HCT116 (cell line): ENCODE measurements at regions not wholly inside any gene's neighbourhood (a gene's known extent, or its start where the extent isn't known, plus 50 kb on each side); places are given as distances from the start of the nearest gene placed in this dataset.

Experiments used
- ATAC-seq: fragments of 200-7000 bp; cut with Tn5 transposase; 2 replicates; pipeline ENCODE4 v1.9.1; 2020; ENCODE audit warnings: mild to moderate bottlenecking, moderate library complexity
- BruUV-seq: library from RNA; stranded (reverse); fragments of 400-500 nt; replicated peaks from 2 replicates; lab custom pipeline; 2021; lab: Mats Ljungman, UMichigan
- CTCF ChIA-PET: fragments of 300-600 bp; sonication (Branson Sonifier 250); formaldehyde crosslinking; loops from one replicate; lab custom pipeline; 2021; ENCODE audit warnings: antibody characterized with exemption; lab: Charles Lee
- POLR2A ChIA-PET: fragments of 300-600, 350-600 bp; sonication (Branson Sonifier 250); formaldehyde crosslinking; loops from one replicate; lab custom pipeline; 2021; ENCODE audit warnings: antibody characterized with exemption; lab: Charles Lee
- RAD21 ChIA-PET, 2 experiments: fragments of 300-600 bp; sonication (Branson Sonifier 250); formaldehyde crosslinking; loops; one replicate each; lab custom pipeline; 2023; ENCODE audit warnings: low total read pairs in 2 of 2; ENCODE audit not compliant: uncharacterized antibody in 2 of 2, unreplicated experiment in 2 of 2, low non-redundant PET in 1 of 2; lab: Charles Lee
- DNase-seq: peaks from one replicate; pipeline ENCODE4 v3.0.0-alpha.2; 2010; ENCODE audit warnings: low read depth, low spot score
- H2AFZ ChIP-seq: fragments of 200-600 bp; shearing (Covaris generic), sonication (generic); 2 replicates; pipeline ENCODE4 v1.6.1; 2017; ENCODE audit warnings: low read depth, mixed run types, mixed read lengths, antibody characterized with exemption, low read length; ENCODE audit not compliant: poor library complexity, severe bottlenecking
- H3K27ac ChIP-seq: 2 replicates; pipeline ENCODE4 v1.5.1; 2012; ENCODE audit warnings: low read depth, low read length
- H3K27me3 ChIP-seq: fragments of 200-600 bp; sonication (generic); 2 replicates; pipeline ENCODE4 v1.6.1; 2016; ENCODE audit warnings: mixed run types, low read length, mixed read lengths; ENCODE audit not compliant: insufficient read depth
- H3K36me3 ChIP-seq, 2 experiments: fragments of 200-500 bp in 1 of 2; fragments of 200-600 bp in 1 of 2; sonication (Bioruptor generic) in 1 of 2; sonication (generic) in 1 of 2; 2 replicates each; pipeline versions ENCODE4 v1.5.1 to v1.6.1; 2014 to 2016; ENCODE audit warnings: low read length in 2 of 2, inconsistent platforms in 1 of 2, mixed read lengths in 1 of 2, mixed run types in 1 of 2; ENCODE audit not compliant: insufficient read depth in 2 of 2, control insufficient read depth in 1 of 2
- H3K4me1 ChIP-seq, 2 experiments: fragments of 200-600 bp in 1 of 2; sonication (generic) in 1 of 2; 2 replicates each; pipeline versions ENCODE4 v1.5.1 to v1.6.1; 2012 to 2017; ENCODE audit warnings: low read length in 2 of 2, inconsistent platforms in 1 of 2, mild to moderate bottlenecking in 1 of 2, mixed read lengths in 1 of 2, mixed run types in 1 of 2, moderate library complexity in 1 of 2; ENCODE audit not compliant: insufficient read depth in 2 of 2, control insufficient read depth in 1 of 2
- H3K4me2 ChIP-seq: fragments of 200-600 bp; sonication (generic); 2 replicates; pipeline ENCODE4 v1.6.1; 2017; ENCODE audit warnings: mixed run types, low read length, mixed read lengths
- H3K4me3 ChIP-seq, 2 experiments: fragments of 200-600 bp in 1 of 2; sonication (generic) in 1 of 2; replicated peaks in 1 of 2; 2 replicates each; pipeline ENCODE4 v1.5.1; 2011 to 2016; ENCODE audit warnings: low read length in 2 of 2, control low read depth in 1 of 2, low read depth in 1 of 2, mild to moderate bottlenecking in 1 of 2, mixed read lengths in 1 of 2, mixed run types in 1 of 2
- H3K79me2 ChIP-seq: fragments of 200-600 bp; sonication (generic); 2 replicates; pipeline ENCODE4 v1.6.1; 2017; ENCODE audit warnings: mild to moderate bottlenecking, mixed run types, low read length, moderate library complexity, mixed read lengths; ENCODE audit not compliant: insufficient read depth
- H3K9ac ChIP-seq: fragments of 200-600 bp; sonication (generic); 2 replicates; pipeline ENCODE4 v1.6.1; 2016; ENCODE audit warnings: low read length, mixed read lengths
- H3K9me2 ChIP-seq: fragments of 200-600 bp; sonication (generic), shearing (Covaris generic); 2 replicates; pipeline ENCODE4 v1.6.1; 2017; ENCODE audit warnings: mixed run types, mild to moderate bottlenecking, moderate library complexity; ENCODE audit not compliant: insufficient read depth
- H3K9me3 ChIP-seq, 2 experiments: fragments of 200-500 bp in 1 of 2; fragments of 200-600 bp in 1 of 2; sonication (Bioruptor generic) in 1 of 2; sonication (generic) in 1 of 2; 2 replicates each; pipeline ENCODE4 v1.6.1; 2014 to 2017; ENCODE audit warnings: low read length in 2 of 2, mixed read lengths in 2 of 2, inconsistent platforms in 1 of 2, low read depth in 1 of 2, mild to moderate bottlenecking in 1 of 2, mixed run types in 1 of 2, moderate library complexity in 1 of 2; ENCODE audit not compliant: control insufficient read depth in 1 of 2, insufficient read depth in 1 of 2
- H4K20me1 ChIP-seq: fragments of 200-600 bp; sonication (generic), shearing (Covaris generic); 2 replicates; pipeline ENCODE4 v1.6.1; 2017; ENCODE audit warnings: mixed run types, mild to moderate bottlenecking, moderate library complexity; ENCODE audit not compliant: insufficient read depth
- ATF3 ChIP-seq: IDR thresholded peaks from 2 replicates; pipeline ENCODE4 v1.6.1; 2012
- CBX3 ChIP-seq: IDR thresholded peaks from 2 replicates; pipeline ENCODE4 v1.6.1; 2012; ENCODE audit warnings: low read depth
- CEBPB ChIP-seq: IDR thresholded peaks from 2 replicates; pipeline ENCODE4 v1.6.1; 2012; ENCODE audit warnings: low read depth
- EGR1 ChIP-seq: IDR thresholded peaks from 2 replicates; pipeline ENCODE4 v1.6.1; 2012; ENCODE audit warnings: low read depth
- ELF1 ChIP-seq: IDR thresholded peaks from 2 replicates; pipeline ENCODE4 v1.6.1; 2012; ENCODE audit warnings: low read depth, borderline replicate concordance
- EZH2 ChIP-seq: fragments of 200-600 bp; sonication (generic); IDR thresholded peaks from 2 replicates; pipeline ENCODE4 v1.6.1; 2017; ENCODE audit warnings: antibody characterized with exemption, mixed run types
- EZH2phosphoT487 ChIP-seq: fragments of 200-600 bp; IDR thresholded peaks from 2 replicates; pipeline ENCODE4 v1.6.1; 2018; ENCODE audit warnings: antibody characterized with exemption, borderline replicate concordance
- POLR2AphosphoS5 ChIP-seq: IDR thresholded peaks from 2 replicates; pipeline ENCODE4 v1.6.1; 2011; ENCODE audit warnings: mild to moderate bottlenecking, low read depth, low read length, moderate library complexity
- RAD21 ChIP-seq: IDR thresholded peaks from 2 replicates; pipeline ENCODE4 v1.6.1; 2012; ENCODE audit warnings: low read depth, mild to moderate bottlenecking
- SIN3A ChIP-seq: IDR thresholded peaks from 2 replicates; pipeline ENCODE4 v1.6.1; 2012; ENCODE audit warnings: low read depth
- SP1 ChIP-seq: IDR thresholded peaks from 2 replicates; pipeline ENCODE4 v1.6.1; 2012; ENCODE audit warnings: low read depth
- SRF ChIP-seq: IDR thresholded peaks from 2 replicates; pipeline ENCODE4 v1.6.1; 2012; ENCODE audit warnings: low read depth
- ZNF274 ChIP-seq: fragments of 200-500 bp; sonication (Bioruptor generic); IDR thresholded peaks from 2 replicates; pipeline ENCODE4 v1.6.1; 2014; ENCODE audit warnings: mild to moderate bottlenecking, low read depth, low read length, inconsistent platforms
- intact Hi-C: fragments of 100-400 bp; cut with micrococcal nuclease; formaldehyde crosslinking; loops from 2 replicates; pipeline ENCODE4 v1.10.0; 2022
- TF ChIP-seq, protein P1 (sequence below), 3 experiments: fragments of 200-600 bp in 1 of 3; sonication (generic) in 1 of 3; IDR thresholded peaks in 2 of 3; conservative IDR thresholded peaks in 1 of 3; 2 replicates each; pipeline ENCODE4 v1.5.1; 2012 to 2017; ENCODE audit warnings: low read depth in 2 of 3, low read length in 2 of 3, antibody characterized with exemption in 1 of 3, borderline replicate concordance in 1 of 3, control low read depth in 1 of 3, mild to moderate bottlenecking in 1 of 3, mixed read lengths in 1 of 3, mixed run types in 1 of 3, moderate library complexity in 1 of 3; ENCODE audit not compliant: insufficient read depth in 1 of 3
- TF ChIP-seq, protein P2 (sequence below): IDR thresholded peaks from 2 replicates; pipeline ENCODE4 v1.6.1; 2011; ENCODE audit warnings: mild to moderate bottlenecking, low read length, moderate library complexity; ENCODE audit not compliant: insufficient replicate concordance; ENCODE audit errors: extremely low read depth

DNA sequence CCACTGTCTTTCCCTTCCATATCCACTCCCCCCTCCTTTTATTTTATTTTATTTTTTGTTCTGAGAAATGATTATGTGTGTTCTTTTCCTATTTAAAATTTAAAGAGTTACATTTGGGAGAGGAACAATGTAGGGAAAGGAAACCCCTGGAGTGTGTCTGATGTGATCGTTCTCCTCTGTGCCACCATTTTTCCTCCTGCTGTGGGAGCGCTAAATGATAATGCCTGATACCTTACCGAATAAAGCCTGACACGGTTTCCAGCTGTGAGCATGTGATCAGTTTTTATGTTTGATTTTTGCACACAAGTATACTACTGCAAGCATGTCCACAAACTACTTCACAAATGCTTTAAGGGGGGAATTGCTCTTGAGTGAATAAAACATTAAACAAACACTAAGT, 317.8 kb upstream of the FANCL start:
- POLR2A ChIA-PET = no interaction called here
- RAD21 ChIA-PET = no interaction called here
- TF ChIP-seq ATF3 = no peak
- TF ChIP-seq EZH2 = no peak
- no peak for TF ChIP-seq ELF1
- TF ChIP-seq POLR2AphosphoS5 = no peak
- no peak for TF ChIP-seq ZNF274
- TF ChIP-seq SRF = no peak
- no peak for TF ChIP-seq SP1
- TF ChIP-seq SIN3A = no peak
- TF ChIP-seq CEBPB = no peak
- no peak for TF ChIP-seq CBX3
- TF ChIP-seq EGR1 = no peak
- TF ChIP-seq, protein P1, sequence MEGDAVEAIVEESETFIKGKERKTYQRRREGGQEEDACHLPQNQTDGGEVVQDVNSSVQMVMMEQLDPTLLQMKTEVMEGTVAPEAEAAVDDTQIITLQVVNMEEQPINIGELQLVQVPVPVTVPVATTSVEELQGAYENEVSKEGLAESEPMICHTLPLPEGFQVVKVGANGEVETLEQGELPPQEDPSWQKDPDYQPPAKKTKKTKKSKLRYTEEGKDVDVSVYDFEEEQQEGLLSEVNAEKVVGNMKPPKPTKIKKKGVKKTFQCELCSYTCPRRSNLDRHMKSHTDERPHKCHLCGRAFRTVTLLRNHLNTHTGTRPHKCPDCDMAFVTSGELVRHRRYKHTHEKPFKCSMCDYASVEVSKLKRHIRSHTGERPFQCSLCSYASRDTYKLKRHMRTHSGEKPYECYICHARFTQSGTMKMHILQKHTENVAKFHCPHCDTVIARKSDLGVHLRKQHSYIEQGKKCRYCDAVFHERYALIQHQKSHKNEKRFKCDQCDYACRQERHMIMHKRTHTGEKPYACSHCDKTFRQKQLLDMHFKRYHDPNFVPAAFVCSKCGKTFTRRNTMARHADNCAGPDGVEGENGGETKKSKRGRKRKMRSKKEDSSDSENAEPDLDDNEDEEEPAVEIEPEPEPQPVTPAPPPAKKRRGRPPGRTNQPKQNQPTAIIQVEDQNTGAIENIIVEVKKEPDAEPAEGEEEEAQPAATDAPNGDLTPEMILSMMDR (IDR thresholded peaks at IDR 0.05 in 2 of 3, conservative IDR thresholded peaks at IDR 0.05 in 1 of 3; ENCODE audit: borderline replicate concordance in 1 of 3, insufficient read depth in 1 of 3, low read depth in 2 of 3, low read length in 2 of 3) = no peak
- TF ChIP-seq EZH2phosphoT487 = no peak
- TF ChIP-seq, protein P2, sequence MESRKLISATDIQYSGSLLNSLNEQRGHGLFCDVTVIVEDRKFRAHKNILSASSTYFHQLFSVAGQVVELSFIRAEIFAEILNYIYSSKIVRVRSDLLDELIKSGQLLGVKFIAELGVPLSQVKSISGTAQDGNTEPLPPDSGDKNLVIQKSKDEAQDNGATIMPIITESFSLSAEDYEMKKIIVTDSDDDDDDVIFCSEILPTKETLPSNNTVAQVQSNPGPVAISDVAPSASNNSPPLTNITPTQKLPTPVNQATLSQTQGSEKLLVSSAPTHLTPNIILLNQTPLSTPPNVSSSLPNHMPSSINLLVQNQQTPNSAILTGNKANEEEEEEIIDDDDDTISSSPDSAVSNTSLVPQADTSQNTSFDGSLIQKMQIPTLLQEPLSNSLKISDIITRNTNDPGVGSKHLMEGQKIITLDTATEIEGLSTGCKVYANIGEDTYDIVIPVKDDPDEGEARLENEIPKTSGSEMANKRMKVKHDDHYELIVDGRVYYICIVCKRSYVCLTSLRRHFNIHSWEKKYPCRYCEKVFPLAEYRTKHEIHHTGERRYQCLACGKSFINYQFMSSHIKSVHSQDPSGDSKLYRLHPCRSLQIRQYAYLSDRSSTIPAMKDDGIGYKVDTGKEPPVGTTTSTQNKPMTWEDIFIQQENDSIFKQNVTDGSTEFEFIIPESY = no peak
- no peak for TF ChIP-seq RAD21
- H4K20me1 ChIP-seq = no peaks in the 10 kb centered on the region
- DNase-seq (no peak), ATAC-seq (no peak)
- H3K79me2 ChIP-seq = no peaks in the 10 kb centered on the region
- peaks cover 4 to 8% of the 10 kb centered on the region in 2 experiments; a peak in 3 of 4 replicates for H3K4me1 ChIP-seq
- no peak overlapping the region for H3K4me3 ChIP-seq
- H3K4me2 ChIP-seq = no peak overlapping the region
- no peak overlapping the region for H3K9ac ChIP-seq
- CTCF ChIA-PET = no interaction called here
- no peaks in the 10 kb centered on the region for H3K9me2 ChIP-seq
- H3K27ac ChIP-seq = no peak overlapping the region
- no peaks in the 10 kb centered on the region for H3K36me3 ChIP-seq
- H2AFZ ChIP-seq = no peak overlapping the region
- no peaks in the 10 kb centered on the region for H3K27me3 ChIP-seq
- H3K9me3 ChIP-seq = no peaks in the 10 kb centered on the region
- no TSS peak for BruUV-seq
- intact Hi-C loops = loop anchor here (10.0 kb wide), 1 partner anchor 424 kb away; no protein-coding TSS in a partner anchor
